Bronchial epithelial cell (primary cell): ENCODE measurements at regions not wholly inside any gene's neighbourhood (a gene's known extent, or its start where the extent isn't known, plus 50 kb on each side); places are given as distances from the start of the nearest gene placed in this dataset.

ENCODE experiments used
- DNase-seq: peaks from one replicate; pipeline ENCODE4 v3.0.0-alpha.2; 2010; ENCODE audit warnings: low read depth
- FAIRE-seq: peaks from 2 replicates; lab custom pipeline; 2011; peaks lifted over from hg19 to GRCh38; lab: Jason Lieb, UNC
- H3K27me3 ChIP-seq: 2 replicates; pipeline ENCODE4 v1.5.1; 2011; ENCODE audit warnings: low read length; ENCODE audit not compliant: control insufficient read depth, insufficient read depth
- H3K36me3 ChIP-seq: 2 replicates; pipeline ENCODE4 v1.5.1; 2011; ENCODE audit warnings: low read length; ENCODE audit not compliant: control insufficient read depth, insufficient read depth
- H3K4me3 ChIP-seq: 2 replicates; pipeline ENCODE4 v1.5.1; 2011; ENCODE audit warnings: mild to moderate bottlenecking, low read depth, low read length, control low read depth
- TF ChIP-seq, protein P1 (sequence below): IDR thresholded peaks from 2 replicates; pipeline ENCODE4 v1.5.1; 2011; ENCODE audit warnings: mild to moderate bottlenecking, moderate library complexity, low read length, control low read depth, inconsistent platforms; ENCODE audit not compliant: insufficient read depth, severe bottlenecking

DNA sequence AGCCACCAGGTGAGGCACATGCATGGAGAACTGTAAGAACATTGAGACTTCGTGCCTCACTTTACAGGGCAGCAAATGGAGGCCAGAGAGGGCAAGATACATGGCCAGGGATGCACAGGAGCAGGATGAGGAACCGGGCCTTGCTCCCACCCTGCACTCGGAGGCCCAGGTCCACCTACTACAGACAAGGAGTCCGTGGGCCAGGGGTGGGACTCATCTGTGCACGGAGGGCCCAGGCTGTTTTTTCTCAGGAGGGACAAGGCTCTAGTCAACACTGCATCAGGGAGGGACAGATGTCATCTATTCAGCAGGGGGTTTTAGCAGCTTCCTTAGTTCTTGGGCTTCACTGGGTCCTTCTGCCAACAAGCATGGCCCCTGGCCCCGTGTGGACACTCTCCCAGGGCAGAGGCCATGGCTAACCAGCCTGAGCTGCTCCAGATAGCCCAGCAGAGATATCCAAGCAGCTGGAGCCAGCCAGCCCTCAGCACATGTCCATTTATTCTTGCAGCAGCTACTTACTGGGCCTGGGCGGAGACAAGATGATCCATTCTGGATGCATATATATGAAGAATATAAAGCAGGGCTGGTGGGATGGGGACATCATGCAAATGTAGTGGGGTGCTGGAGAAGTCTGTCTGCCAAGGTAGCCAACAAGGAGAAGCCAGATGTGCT is 134.5 kb upstream of the RET start:
- DNase-seq (no peak), FAIRE-seq (no peak)
- H3K27me3 ChIP-seq: no peaks in the 10 kb centered on the region
- TF ChIP-seq, protein P1, sequence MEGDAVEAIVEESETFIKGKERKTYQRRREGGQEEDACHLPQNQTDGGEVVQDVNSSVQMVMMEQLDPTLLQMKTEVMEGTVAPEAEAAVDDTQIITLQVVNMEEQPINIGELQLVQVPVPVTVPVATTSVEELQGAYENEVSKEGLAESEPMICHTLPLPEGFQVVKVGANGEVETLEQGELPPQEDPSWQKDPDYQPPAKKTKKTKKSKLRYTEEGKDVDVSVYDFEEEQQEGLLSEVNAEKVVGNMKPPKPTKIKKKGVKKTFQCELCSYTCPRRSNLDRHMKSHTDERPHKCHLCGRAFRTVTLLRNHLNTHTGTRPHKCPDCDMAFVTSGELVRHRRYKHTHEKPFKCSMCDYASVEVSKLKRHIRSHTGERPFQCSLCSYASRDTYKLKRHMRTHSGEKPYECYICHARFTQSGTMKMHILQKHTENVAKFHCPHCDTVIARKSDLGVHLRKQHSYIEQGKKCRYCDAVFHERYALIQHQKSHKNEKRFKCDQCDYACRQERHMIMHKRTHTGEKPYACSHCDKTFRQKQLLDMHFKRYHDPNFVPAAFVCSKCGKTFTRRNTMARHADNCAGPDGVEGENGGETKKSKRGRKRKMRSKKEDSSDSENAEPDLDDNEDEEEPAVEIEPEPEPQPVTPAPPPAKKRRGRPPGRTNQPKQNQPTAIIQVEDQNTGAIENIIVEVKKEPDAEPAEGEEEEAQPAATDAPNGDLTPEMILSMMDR: no peak
- no peak overlapping the region for H3K4me3 ChIP-seq
- H3K36me3 ChIP-seq: no peaks in the 10 kb centered on the region

DNA sequence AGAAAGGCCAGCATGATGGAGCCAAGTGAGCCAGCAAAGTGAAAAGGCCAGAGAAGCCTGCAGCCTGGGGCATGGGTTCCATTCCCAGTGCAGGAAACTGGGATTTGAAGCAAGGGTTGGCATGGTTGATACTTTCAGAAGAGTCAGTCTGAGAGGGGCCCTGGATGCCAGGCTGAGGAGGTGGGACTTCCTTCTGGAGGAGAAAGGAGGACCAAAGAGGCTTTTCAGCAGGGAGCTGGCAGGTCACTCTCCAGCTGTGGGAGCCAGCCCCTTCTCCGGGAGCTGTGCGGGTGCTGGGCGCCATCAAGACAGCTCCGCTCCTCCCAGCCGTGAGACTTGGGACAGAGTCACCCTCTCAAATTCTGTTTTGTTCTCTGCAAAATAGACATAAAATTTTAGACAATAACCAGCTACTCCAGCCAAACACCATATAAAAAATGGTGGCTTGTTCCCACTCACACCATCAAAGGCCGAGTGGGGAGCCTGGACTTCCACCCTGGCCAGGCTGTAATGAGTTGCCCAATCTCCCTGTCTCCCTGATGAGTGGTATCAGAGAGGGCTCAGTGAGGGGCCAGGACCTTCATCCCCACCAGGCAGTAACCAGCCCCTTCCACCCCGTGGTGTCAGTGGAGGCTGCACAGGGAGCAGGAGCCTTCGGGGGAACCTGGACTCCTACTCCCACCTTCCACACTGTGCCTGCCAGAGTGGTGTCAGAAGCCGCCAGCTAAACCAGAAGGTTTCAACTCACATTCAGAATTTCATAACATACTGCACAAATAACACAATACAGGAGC is 133.6 kb upstream of the RET start:
- FAIRE-seq (no peak), DNase-seq (no peak)
- Histone ChIP-seq H3K4me3 (no peak overlapping the region), H3K36me3 (no peaks in the 10 kb centered on the region), H3K27me3 (no peaks in the 10 kb centered on the region)
- TF ChIP-seq, protein P1: no peak

DNA sequence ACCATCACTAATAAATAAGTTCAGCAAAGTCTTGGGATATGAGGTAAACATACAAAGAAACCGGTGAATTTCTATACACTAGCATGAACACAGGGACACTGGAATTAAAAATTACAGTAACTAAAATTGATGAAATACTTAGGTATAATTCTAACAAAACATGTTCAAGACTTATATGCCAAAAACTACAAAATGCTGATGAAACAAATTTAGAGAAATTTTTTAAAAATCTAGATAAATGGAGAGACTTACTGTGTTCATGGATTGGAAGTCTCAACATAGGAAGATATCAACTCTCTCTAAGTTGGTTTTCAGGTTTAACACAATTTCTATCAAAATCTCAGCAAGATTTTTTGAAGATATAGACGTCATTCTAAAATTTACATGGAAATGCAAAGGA is 128.8 kb upstream of the RET start:
- DNase-seq (no peak), FAIRE-seq (no peak)
- no peaks in the 10 kb centered on the region for H3K27me3 ChIP-seq
- H3K4me3 ChIP-seq: no peak overlapping the region
- no peaks in the 10 kb centered on the region for H3K36me3 ChIP-seq
- TF ChIP-seq, protein P1: no peak

DNA sequence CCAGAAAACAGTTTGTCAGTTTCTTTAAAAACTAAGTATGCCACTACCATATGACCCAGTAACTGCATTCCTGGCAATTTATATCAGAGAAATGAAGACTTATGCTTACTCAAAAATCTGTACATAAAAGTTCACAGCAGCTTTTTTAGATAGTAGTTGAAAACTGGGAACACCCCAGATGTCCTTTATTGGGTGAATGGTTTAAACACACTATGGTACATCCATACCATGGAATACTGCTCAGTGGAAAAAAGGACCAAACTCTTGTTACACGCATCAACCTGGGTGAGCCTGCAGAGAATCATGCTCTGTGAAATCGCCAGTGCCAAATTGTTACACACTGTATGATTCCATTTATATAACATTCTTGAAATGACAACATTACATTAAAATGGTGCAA is 127.6 kb upstream of the RET start:
- TF ChIP-seq, protein P1: no peak
- no peak overlapping the region for H3K4me3 ChIP-seq
- H3K27me3 ChIP-seq: no peaks in the 10 kb centered on the region
- DNase-seq (no peak), FAIRE-seq (no peak)
- H3K36me3 ChIP-seq: no peaks in the 10 kb centered on the region

DNA sequence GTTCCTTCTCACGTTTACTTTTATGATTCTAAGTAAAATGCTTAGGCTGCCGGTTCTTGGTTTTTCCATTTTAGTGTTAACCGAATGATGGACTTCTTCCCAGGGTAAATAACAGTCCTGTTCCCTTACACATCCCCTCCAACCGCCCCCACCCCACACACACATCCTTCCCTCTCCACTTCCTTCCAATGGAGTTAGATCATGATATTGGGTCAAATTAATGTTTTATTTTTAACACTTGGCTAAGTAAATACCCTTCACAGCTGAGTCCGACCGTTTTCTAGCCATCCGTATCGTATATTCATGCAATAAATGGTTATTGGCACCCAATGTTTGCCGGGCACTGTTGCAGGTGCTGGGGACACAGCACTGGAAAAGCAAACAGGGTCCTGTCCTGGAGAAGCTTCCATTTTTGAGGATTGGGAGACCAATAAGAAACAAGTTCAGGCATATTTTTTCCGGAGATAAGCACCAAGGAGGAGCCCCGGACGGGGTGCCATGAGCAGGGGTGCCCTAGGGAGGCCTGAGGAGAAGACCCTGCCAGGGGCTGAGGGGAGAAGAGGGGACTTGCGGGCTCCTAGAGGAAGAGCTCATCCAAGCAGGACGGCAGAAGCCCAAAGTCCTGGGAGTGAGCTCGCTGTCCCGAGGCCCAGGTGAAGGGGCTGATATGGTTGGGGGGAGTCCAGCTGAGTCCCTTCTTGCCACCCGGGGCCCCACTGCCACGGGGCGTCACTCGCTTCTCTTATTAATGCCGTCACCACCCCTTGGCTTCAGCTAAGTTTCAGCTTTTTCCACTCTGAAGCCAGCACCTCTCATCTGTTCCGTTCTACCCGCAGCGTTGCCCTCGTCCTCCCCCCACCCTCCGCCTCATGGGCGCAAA is 126.0 kb upstream of the RET start:
- H3K27me3 ChIP-seq: no peaks in the 10 kb centered on the region
- TF ChIP-seq, protein P1: no peak
- no peak overlapping the region for H3K4me3 ChIP-seq
- no peak for FAIRE-seq
- DNase-seq: no peak
- H3K36me3 ChIP-seq: no peaks in the 10 kb centered on the region
